ENCODE measurements at regions not wholly inside any gene's neighbourhood (a gene's known extent, or its start where the extent isn't known, plus 50 kb on each side); places are given as distances from the start of the nearest gene placed in this dataset.

DNA sequence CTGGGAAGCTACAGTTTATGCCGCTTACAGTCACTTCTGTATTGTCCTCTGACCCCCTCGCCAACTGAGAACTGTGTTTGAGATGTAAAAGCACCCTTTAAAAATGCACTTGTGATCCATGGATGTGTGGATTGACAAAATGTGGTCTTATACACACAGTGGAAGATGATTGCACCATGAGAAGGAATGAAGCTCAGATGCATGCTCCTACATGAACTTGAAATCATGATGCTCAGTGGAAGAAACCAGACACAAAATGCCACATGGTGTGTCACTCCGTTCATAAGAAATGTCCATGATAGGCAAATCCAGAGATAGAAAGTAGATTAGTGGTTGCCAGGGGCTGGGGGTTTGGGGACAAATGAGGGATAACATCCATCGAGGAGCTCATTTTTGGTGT lies 58.0 kb downstream of the PITPNM2 start:
- H3K9me3 ChIP-seq (ENCODE audit: insufficient read depth in 2 of 2, low read depth in 1 of 2, low read length in 1 of 2): no peaks in the 10 kb centered on the region
- no peak overlapping the region for H4K91ac ChIP-seq (replicated peaks; ENCODE audit: insufficient read length, low read length)
- no peak overlapping the region for H3K4me3 ChIP-seq (ENCODE audit: extremely low read depth in 1 of 4, insufficient read depth in 2 of 4, low read depth in 3 of 4, low read length in 4 of 4)
- FAIRE-seq (no peak), DNase-seq (ENCODE audit: low read depth in 1 of 2, low spot score in 2 of 2) (no peak)
- H3K14ac ChIP-seq (ENCODE audit: insufficient read length): no peak overlapping the region
- no peak overlapping the region for H3K27ac ChIP-seq (ENCODE audit: low read depth, low read length)
- H3K4ac ChIP-seq (replicated peaks; ENCODE audit: insufficient read length, low read depth, low read length): no peak overlapping the region
- H2BK12ac ChIP-seq (ENCODE audit: low read depth, low read length): no peak overlapping the region
- no peaks in the 10 kb centered on the region for H3K27me3 ChIP-seq (replicated peaks in 1 of 4; ENCODE audit: control insufficient read depth in 3 of 4, extremely low read depth in 1 of 4, insufficient read depth in 3 of 4, low read length in 3 of 4)
- no peak overlapping the region for H2BK15ac ChIP-seq (ENCODE audit: low read length)
- no peak overlapping the region for H3K9ac ChIP-seq (replicated peaks in 1 of 4; ENCODE audit: extremely low read depth in 1 of 4, low read depth in 3 of 4, low read length in 3 of 4)
- H2BK120ac ChIP-seq (replicated peaks; ENCODE audit: low read depth, low read length): no peak overlapping the region
- H2BK5ac ChIP-seq (ENCODE audit: low read depth, low read length): no peak overlapping the region
- no peaks in the 10 kb centered on the region; a peak in 1 of 4 replicates for H3K79me2 ChIP-seq (ENCODE audit: control insufficient read depth in 1 of 2, insufficient read depth in 2 of 2, low read length in 2 of 2)
- WGBS, 2 experiments (ENCODE audit: extremely low coverage in 1 of 2, insufficient coverage in 1 of 2, insufficient read length in 1 of 2, insufficient replicate concordance in 2 of 2, low coverage in 1 of 2, low lambda C conversion rate in 2 of 2, missing lambda C conversion rate in 1 of 2): 87% methylated on average over 4 of the region's 4 CpGs; no CpG with 5 or more reads in 1 of the 2 experiments
- no peak overlapping the region for H3K18ac ChIP-seq (ENCODE audit: extremely low read depth, low read length)
- H3K4me2 ChIP-seq (ENCODE audit: insufficient read depth in 1 of 2, low read depth in 2 of 2, low read length in 2 of 2): no peak overlapping the region
- H3K56ac ChIP-seq (replicated peaks; ENCODE audit: insufficient read length, low read depth, low read length): no peak overlapping the region
- no peaks in the 10 kb centered on the region for H4K20me1 ChIP-seq (replicated peaks in 1 of 2; ENCODE audit: control insufficient read depth in 1 of 2, insufficient read depth in 2 of 2, low read length in 2 of 2)
- H3K36me3 ChIP-seq (ENCODE audit: control insufficient read depth in 2 of 4, insufficient read depth in 4 of 4, low read length in 3 of 4): no peaks in the 10 kb centered on the region
- ChIA-PET CTCF (ENCODE audit: partially characterized antibody) (interaction anchor here (0.6 to 0.8 kb wide), 2 partner anchors 88 to 175 kb away, joined by 3 read pairs; no protein-coding TSS in a partner anchor), POLR2A (ENCODE audit: partially characterized antibody) (interaction anchor here (1.3 kb wide), 1 partner anchor 10 kb away, joined by 3 read pairs; no protein-coding TSS in a partner anchor)
- no peak overlapping the region for H4K5ac ChIP-seq (ENCODE audit: insufficient read length, low read depth, low read length)
- H2AK5ac ChIP-seq (ENCODE audit: low read depth, low read length): no peak overlapping the region
- no peak overlapping the region for H3K23ac ChIP-seq (ENCODE audit: insufficient read length)
- TF ChIP-seq RFX5 (IDR thresholded peaks at IDR 0.05; ENCODE audit: borderline replicate concordance, low read depth, low read length) (no peak), SRF (IDR thresholded peaks at IDR 0.05; ENCODE audit: low read depth, low read length) (no peak), GABPA (IDR thresholded peaks at IDR 0.05; ENCODE audit: borderline replicate concordance, insufficient read depth, low read length) (no peak)
- no peak overlapping the region for H2BK20ac ChIP-seq (ENCODE audit: low read length)
- no peaks in the 10 kb centered on the region; a peak in 1 of 7 replicates for H3K4me1 ChIP-seq (replicated peaks in 1 of 4; ENCODE audit: control insufficient read depth in 3 of 4, insufficient read depth in 4 of 4, low read length in 3 of 4)
- 0 out of 2 replicates have a peak, but pooled peaks cover 2% of the 10 kb centered on the region for H3K79me1 ChIP-seq (ENCODE audit: low read depth, low read length)
- H3K23me2 ChIP-seq (ENCODE audit: low read depth, low read length): no peaks in the 10 kb centered on the region
- H4K8ac ChIP-seq (ENCODE audit: extremely low read depth, insufficient read depth, low read length): no peak overlapping the region
- H2AFZ ChIP-seq (ENCODE audit: low read length): no peak overlapping the region
